HepG2 (cell line): ENCODE measurements at regions not wholly inside any gene's neighbourhood (a gene's known extent, or its start where the extent isn't known, plus 50 kb on each side); places are given as distances from the start of the nearest gene placed in this dataset.

ENCODE experiments used
- ATAC-seq: fragments of 200-7000 bp; cut with Tn5 transposase; 3 replicates; pipeline ENCODE4 v1.9.1; 2020; ENCODE audit warnings: mild to moderate bottlenecking, moderate library complexity
- BruUV-seq: library from RNA; stranded (reverse); fragments of 400-500 nt; replicated peaks from 2 replicates; lab custom pipeline; 2021; lab: Mats Ljungman, UMichigan
- CTCF ChIA-PET: fragments of 300-600 bp; formaldehyde crosslinking; extraction: SDS; loops from one replicate; lab custom pipeline; 2021; ENCODE audit warnings: low total read pairs, inconsistent platforms, low intra/inter-chr PET ratio; lab: Yijun Ruan, JAX
- POLR2A ChIA-PET: fragments of 350-600 bp; sonication (Branson Sonifier 250); formaldehyde crosslinking; loops from one replicate; lab custom pipeline; 2020; ENCODE audit warnings: antibody characterized with exemption, inconsistent platforms; lab: Yijun Ruan, JAX
- DNase-seq: peaks from one replicate; pipeline ENCODE4 v3.0.0-alpha.2; 2015; ENCODE audit warnings: low spot score
- FAIRE-seq: peaks from 3 replicates; lab custom pipeline; 2011; peaks lifted over from hg19 to GRCh38; lab: Jason Lieb, UNC
- H2AFZ ChIP-seq: one replicate; pipeline ENCODE4 v1.6.1; 2011; ENCODE audit warnings: low read length, inconsistent platforms
- H3K27ac ChIP-seq: fragments of 300-600 bp; 3 replicates; pipeline ENCODE4 v1.8.0; 2011; ENCODE audit warnings: mixed run types, mild to moderate bottlenecking, mixed read lengths, low read length, inconsistent platforms; ENCODE audit not compliant: insufficient read depth; ENCODE audit errors: extremely low read length
- H3K27me3 ChIP-seq, 2 experiments: fragments of 200-600 bp in 1 of 2; 2 replicates in 1 of 2; 3 replicates in 1 of 2; pipeline versions ENCODE4 v1.6.0 to v1.8.0; 2011; ENCODE audit warnings: low read length in 2 of 2, mild to moderate bottlenecking in 2 of 2, moderate library complexity in 2 of 2, inconsistent platforms in 1 of 2; ENCODE audit not compliant: insufficient read depth in 2 of 2, control insufficient read depth in 1 of 2
- H3K36me3 ChIP-seq, 2 experiments: fragments of 200-600 bp in 1 of 2; replicated peaks in 1 of 2; 2 replicates in 1 of 2; 3 replicates in 1 of 2; pipeline versions ENCODE4 v1.5.1 to v1.8.0; 2011; ENCODE audit warnings: low read length in 2 of 2, inconsistent platforms in 1 of 2; ENCODE audit not compliant: insufficient read depth in 2 of 2, control insufficient read depth in 1 of 2
- H3K4me1 ChIP-seq: 2 replicates; pipeline ENCODE4 v1.5.1; 2012; ENCODE audit warnings: low read length, inconsistent platforms; ENCODE audit not compliant: insufficient read depth
- H3K4me2 ChIP-seq: 2 replicates; pipeline ENCODE4 v1.6.0; 2011; ENCODE audit warnings: low read depth, low read length, inconsistent platforms
- H3K4me3 ChIP-seq, 3 experiments: fragments of 200-600 bp in 1 of 3; sonication (generic), shearing (Covaris generic) in 1 of 3; replicated peaks in 1 of 3; 2 replicates each; pipeline ENCODE4 v1.5.1; 2011 to 2016; ENCODE audit warnings: low read length in 3 of 3, inconsistent platforms in 2 of 3, low read depth in 2 of 3, mild to moderate bottlenecking in 2 of 3, control low read depth in 1 of 3, mixed read lengths in 1 of 3; ENCODE audit not compliant: insufficient read depth in 1 of 3
- H3K79me2 ChIP-seq: one replicate; pipeline ENCODE4 v1.6.1; 2011; ENCODE audit warnings: low read length, inconsistent platforms; ENCODE audit not compliant: insufficient read depth
- H3K9ac ChIP-seq: 2 replicates; pipeline ENCODE4 v1.6.0; 2011; ENCODE audit warnings: mild to moderate bottlenecking, low read depth, low read length, inconsistent platforms; ENCODE audit not compliant: insufficient read depth
- H3K9me3 ChIP-seq: 2 replicates; pipeline ENCODE4 v1.5.1; 2012; ENCODE audit warnings: mild to moderate bottlenecking, low read length
- H4K20me1 ChIP-seq: 2 replicates; pipeline ENCODE4 v1.6.0; 2011; ENCODE audit warnings: inconsistent platforms, mild to moderate bottlenecking, low read length, moderate library complexity; ENCODE audit not compliant: insufficient read depth
- CHD2 ChIP-seq: IDR thresholded peaks from 2 replicates; pipeline ENCODE4 v1.6.1; 2011; ENCODE audit warnings: low read depth, low read length, improper control_type of control experiment
- EED ChIP-seq: sonication (generic); formaldehyde crosslinking; IDR thresholded peaks from 2 replicates; pipeline ENCODE4 v1.5.0; 2020; ENCODE audit warnings: mild to moderate bottlenecking, missing genetic modification reagents
- HMGA1 ChIP-seq: sonication (generic); formaldehyde crosslinking; conservative IDR thresholded peaks from 2 replicates; pipeline ENCODE4 v1.4.0; 2020; ENCODE audit warnings: missing genetic modification reagents
- HNRNPLL ChIP-seq: fragments of 200-400 bp; formaldehyde crosslinking; IDR thresholded peaks from 2 replicates; pipeline ENCODE4 v1.6.1; 2017; ENCODE audit warnings: mild to moderate bottlenecking, low read depth, low read length; ENCODE audit not compliant: poor library complexity, severe bottlenecking
- MIER3 ChIP-seq: IDR thresholded peaks from 2 replicates; pipeline ENCODE4 v1.6.1; 2016; ENCODE audit warnings: missing compliant biosample characterization, borderline replicate concordance
- MTA1 ChIP-seq: sonication (generic); formaldehyde crosslinking; IDR thresholded peaks from 2 replicates; pipeline ENCODE4 v1.4.0; 2020; ENCODE audit warnings: missing genetic modification reagents, mild to moderate bottlenecking, borderline replicate concordance
- MXI1 ChIP-seq: IDR thresholded peaks from 3 replicates; pipeline ENCODE4 v1.6.1; 2012; ENCODE audit warnings: low read depth, low read length, inconsistent platforms, borderline replicate concordance
- PITX1 ChIP-seq: sonication (generic); formaldehyde crosslinking; IDR thresholded peaks from 2 replicates; pipeline ENCODE4 v1.5.1; 2020; ENCODE audit warnings: mild to moderate bottlenecking, missing genetic modification reagents
- POLR2A ChIP-seq, 2 experiments: IDR thresholded peaks; 2 replicates each; pipeline ENCODE4 v1.6.1; 2011; ENCODE audit warnings: low read depth in 2 of 2, low read length in 2 of 2, mild to moderate bottlenecking in 1 of 2, moderate library complexity in 1 of 2; ENCODE audit not compliant: insufficient read depth in 1 of 2
- RBFOX2 ChIP-seq: fragments of 200-400 bp; formaldehyde crosslinking; IDR thresholded peaks from 2 replicates; pipeline ENCODE4 v1.6.1; 2017; ENCODE audit warnings: low read depth, mild to moderate bottlenecking, low read length
- TARDBP ChIP-seq: sonication (generic); formaldehyde crosslinking; IDR thresholded peaks from 2 replicates; pipeline ENCODE4 v1.8.0; 2022; ENCODE audit warnings: mild to moderate bottlenecking, missing genetic modification reagents
- ZBTB20 ChIP-seq: sonication (generic); formaldehyde crosslinking; IDR thresholded peaks from 2 replicates; pipeline ENCODE4 v1.8.1; 2023; ENCODE audit warnings: missing genetic modification reagents, low read depth, mild to moderate bottlenecking, borderline replicate concordance
- ZBTB7B ChIP-seq: sonication (generic); formaldehyde crosslinking; IDR thresholded peaks from 2 replicates; pipeline ENCODE4 v1.4.0; 2020; ENCODE audit warnings: missing genetic modification reagents
- ZNF337 ChIP-seq: sonication (generic); formaldehyde crosslinking; IDR thresholded peaks from 2 replicates; pipeline ENCODE4 v1.5.1; 2020; ENCODE audit warnings: missing genetic modification reagents, low read depth, mild to moderate bottlenecking, borderline replicate concordance
- ZNF503 ChIP-seq: sonication (generic); formaldehyde crosslinking; IDR thresholded peaks from 2 replicates; pipeline ENCODE4 v1.4.0; 2020; ENCODE audit warnings: missing genetic modification reagents
- ZNF891 ChIP-seq: sonication (generic); formaldehyde crosslinking; IDR thresholded peaks from 2 replicates; pipeline ENCODE4 v1.5.0; 2020; ENCODE audit warnings: mild to moderate bottlenecking, missing genetic modification reagents
- in situ Hi-C: cut with HindIII; loops from 2 replicates; pipeline ENCODE4 v1.10.0; 2017; ENCODE audit warnings: low pct_unique_long_range_greater_than_20kb; ENCODE audit not compliant: extremely low pct_ligation_motif_present
- intact Hi-C: fragments of 100-400 bp; cut with micrococcal nuclease; formaldehyde crosslinking; loops from one replicate; pipeline ENCODE4 v1.10.0; 2022; ENCODE audit not compliant: unreplicated experiment

DNA sequence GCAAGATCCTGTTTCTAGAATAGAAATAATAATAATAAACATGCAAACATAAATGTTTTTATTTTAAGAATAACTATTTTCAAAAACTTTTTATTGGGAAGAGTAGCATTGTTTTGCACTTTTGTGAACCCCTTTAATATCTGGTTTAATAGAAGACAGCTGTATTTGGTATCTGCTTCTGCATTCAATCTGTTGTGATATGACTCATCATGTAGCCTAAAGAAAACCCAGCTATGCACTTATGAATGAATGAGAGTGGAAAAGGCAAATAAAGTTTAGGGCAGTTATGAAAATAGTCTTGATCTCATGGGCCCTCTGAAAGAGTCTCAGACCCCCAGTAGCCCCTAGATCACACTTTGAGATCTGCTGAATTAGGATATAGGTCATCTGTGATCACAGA, 100.4 kb upstream of the PPP2R3A start:
- FAIRE-seq (no peak), ATAC-seq (no peak), DNase-seq (no peak)
- H3K9me3 ChIP-seq, result peaks cover 4% of the 10 kb centered on the region; the same call in 1 of the 2 replicates
- H4K20me1 ChIP-seq, result no peaks in the 10 kb centered on the region
- ChIA-PET CTCF (no interaction called here), POLR2A (no interaction called here)
- in situ Hi-C loops, result no loop called here
- H2AFZ ChIP-seq, result no peak overlapping the region
- BruUV-seq, result no TSS peak
- H3K4me1 ChIP-seq, result no peaks in the 10 kb centered on the region
- no peak for TF ChIP-seq MTA1
- TF ChIP-seq PITX1, result no peak
- no peak for TF ChIP-seq CHD2
- TF ChIP-seq ZBTB20 (CRISPR knock-in tag), result no peak
- TF ChIP-seq ZNF891 (CRISPR knock-in tag), result no peak
- no peak for TF ChIP-seq ZBTB7B (CRISPR knock-in tag)
- no peak for TF ChIP-seq HNRNPLL
- no peak for TF ChIP-seq HMGA1 (CRISPR knock-in tag)
- no peak for TF ChIP-seq MIER3
- TF ChIP-seq RBFOX2, result no peak
- TF ChIP-seq MXI1, result no peak
- TF ChIP-seq EED (CRISPR knock-in tag), result no peak
- TF ChIP-seq ZNF337 (CRISPR knock-in tag), result no peak
- no peak for TF ChIP-seq TARDBP (CRISPR knock-in tag)
- TF ChIP-seq POLR2A (IDR thresholded peaks at IDR 0.05; ENCODE audit: insufficient read depth in 1 of 2, low read depth in 2 of 2, low read length in 2 of 2), result no peak
- no peak for TF ChIP-seq ZNF503 (CRISPR knock-in tag)
- no peak overlapping the region for H3K9ac ChIP-seq
- no peaks in the 10 kb centered on the region for H3K36me3 ChIP-seq
- H3K4me2 ChIP-seq, result no peak overlapping the region
- H3K79me2 ChIP-seq, result no peaks in the 10 kb centered on the region
- H3K27ac ChIP-seq, result no peak overlapping the region
- no peak overlapping the region for H3K4me3 ChIP-seq
- intact Hi-C loops, result no loop called here
- H3K27me3 ChIP-seq, result no peaks in the 10 kb centered on the region
